ENCODE measurements at regions not wholly inside any gene's neighbourhood (a gene's known extent, or its start where the extent isn't known, plus 50 kb on each side); places are given as distances from the start of the nearest gene placed in this dataset.

- POLR2A ChIA-PET (ENCODE audit: low non-redundant PET) = no interaction called here
- CTCF ChIA-PET = no interaction called here
- H3K27ac ChIP-seq = no peak overlapping the region
- DNase-seq (ENCODE audit: low spot score) = no peak
- TF ChIP-seq CTCF (conservative IDR thresholded peaks at IDR 0.05; ENCODE audit: low read depth) = no peak
These were observed 645.0 kb downstream of the PTPRC start for GRCh38 chr1:199283794-199284193.

- no peak for TF ChIP-seq CTCF (conservative IDR thresholded peaks at IDR 0.05; ENCODE audit: low read depth)
- ChIA-PET CTCF (interaction anchor here (0.7 kb wide), 1 partner anchor 371 kb away, joined by 4 read pairs; no protein-coding TSS in a partner anchor), POLR2A (ENCODE audit: low non-redundant PET) (no interaction called here)
- H3K27ac ChIP-seq = no peak overlapping the region
- no peak for DNase-seq (ENCODE audit: low spot score)
These were observed 648.4 kb downstream of the PTPRC start for GRCh38 chr1:199287206-199287605.

- ChIA-PET CTCF (interaction anchor here (0.7 kb wide), 1 partner anchor 371 kb away, joined by 4 read pairs; no protein-coding TSS in a partner anchor), POLR2A (ENCODE audit: low non-redundant PET) (no interaction called here)
- TF ChIP-seq CTCF (conservative IDR thresholded peaks at IDR 0.05; ENCODE audit: low read depth) = no peak
- no peak for DNase-seq (ENCODE audit: low spot score)
- no peak overlapping the region for H3K27ac ChIP-seq
These were observed 648.8 kb downstream of the PTPRC start for GRCh38 chr1:199287647-199288046.

GRCh38 chr1:199290186-199290585 lies 651.3 kb downstream of the PTPRC start:
- POLR2A ChIA-PET (ENCODE audit: low non-redundant PET) = no interaction called here
- H3K27ac ChIP-seq = no peak overlapping the region
- TF ChIP-seq CTCF (conservative IDR thresholded peaks at IDR 0.05; ENCODE audit: low read depth) = no peak
- no peak for DNase-seq (ENCODE audit: low spot score)
- CTCF ChIA-PET = no interaction called here

GRCh38 chr1:199291022-199291740 lies 652.3 kb downstream of the PTPRC start:
- H3K27ac ChIP-seq = no peak overlapping the region
- POLR2A ChIA-PET (ENCODE audit: low non-redundant PET) = no interaction called here
- no peak for TF ChIP-seq CTCF (conservative IDR thresholded peaks at IDR 0.05; ENCODE audit: low read depth)
- CTCF ChIA-PET = no interaction called here
- no peak for DNase-seq (ENCODE audit: low spot score)

- DNase-seq (ENCODE audit: low spot score) = no peak
- no peak overlapping the region for H3K27ac ChIP-seq
- ChIA-PET POLR2A (ENCODE audit: low non-redundant PET) (no interaction called here), CTCF (interaction anchor here (0.5 to 0.7 kb wide), 6 partner anchors 11 to 428 kb away, joined by 3 to 4 read pairs (median 4); no protein-coding TSS in a partner anchor)
- no peak for TF ChIP-seq CTCF (conservative IDR thresholded peaks at IDR 0.05; ENCODE audit: low read depth)
These were observed 654.1 kb downstream of the PTPRC start for GRCh38 chr1:199292896-199293295.
